DOHH2 (cell line): ENCODE measurements at regions not wholly inside any gene's neighbourhood (a gene's known extent, or its start where the extent isn't known, plus 50 kb on each side); places are given as distances from the start of the nearest gene placed in this dataset.
"Not testable (repeated sequence)": the region's sequence is repeated elsewhere in the genome, so short reads cannot be mapped to it uniquely, and the experiment has no call there.

Source experiments
- CTCF ChIP-seq: fragments of 200-600 bp; sonication (generic); IDR thresholded peaks from one replicate; pipeline ENCODE4 v1.5.1; 2014; ENCODE audit warnings: antibody characterized with exemption, mild to moderate bottlenecking, low read depth, low read length; ENCODE audit not compliant: poor library complexity, severe bottlenecking
- EZH2phosphoT487 ChIP-seq: fragments of 200-600 bp; sonication (generic); IDR thresholded peaks from 2 replicates; pipeline ENCODE4 v1.6.1; 2017; ENCODE audit warnings: borderline replicate concordance, mild to moderate bottlenecking, antibody characterized with exemption, low read length, moderate library complexity, mixed read lengths

GRCh38 chr1:57530911-57531260 is 107.0 kb upstream of the DAB1 start:
- TF ChIP-seq CTCF, EZH2phosphoT487: not testable (repeated sequence)
